Stimulated activated CD4-positive, alpha-beta T cell treated with anti-CD3 and anti-CD28 coated beads, Interleukin-1b, Interleukin-23, amount 100 ng/mL, for 48 hours (primary cell): ENCODE measurements at regions not wholly inside any gene's neighbourhood (a gene's known extent, or its start where the extent isn't known, plus 50 kb on each side); places are given as distances from the start of the nearest gene placed in this dataset.

Experiments used
- DNase-seq: peaks from one replicate; pipeline ENCODE4 v3.0.0-alpha.2; 2020

- DNase-seq = no peak
These were observed 66.4 kb upstream of the MAOA start for GRCh38 chrX:43589735-43590134.

GRCh38 chrX:43590150-43590549, 65.9 kb upstream of the MAOA start:
- DNase-seq = no peak

DNA sequence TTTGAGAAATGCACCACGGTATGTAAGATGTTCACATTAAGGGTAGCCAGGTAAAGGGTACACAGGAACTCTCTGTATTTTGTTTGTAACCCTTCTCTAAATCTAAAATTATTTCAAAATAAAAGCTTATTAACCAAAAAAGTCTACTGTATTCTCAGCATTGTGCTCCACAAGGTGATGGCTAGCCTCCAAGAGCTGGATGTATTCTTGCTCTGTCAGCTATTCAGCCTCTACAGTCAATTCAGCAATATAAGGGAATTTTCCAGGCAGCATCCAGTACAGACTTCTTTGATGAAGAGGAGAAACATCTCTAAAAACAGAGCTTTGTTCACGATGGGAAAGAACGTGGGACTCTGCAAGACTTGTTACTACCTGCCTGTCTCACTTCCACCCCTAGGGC, 63.5 kb upstream of the MAOA start:
- no peak for DNase-seq

GRCh38 chrX:43595931-43596330, 60.2 kb upstream of the MAOA start:
- no peak for DNase-seq

- no peak for DNase-seq
These were observed 51.3 kb upstream of the MAOA start for GRCh38 chrX:43604753-43605152.

DNA sequence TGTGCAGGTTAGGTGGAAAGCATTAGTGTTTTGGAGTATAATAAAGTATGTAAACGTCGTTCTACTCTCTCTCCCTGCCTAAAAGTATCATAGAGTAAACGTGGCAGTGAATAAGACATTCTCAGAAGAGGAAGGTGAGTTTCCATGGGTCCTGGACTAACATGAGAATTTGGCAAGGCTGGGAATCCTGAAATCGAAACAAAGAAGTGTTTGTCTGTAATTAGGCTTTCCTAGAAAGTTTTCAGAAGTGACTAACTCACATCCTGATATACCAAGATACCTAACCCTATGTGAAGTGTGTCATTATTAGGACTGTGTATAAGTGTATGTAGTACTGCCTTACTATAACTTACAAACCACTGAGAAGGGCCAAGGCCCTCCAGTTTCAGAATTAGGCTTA, 50.7 kb upstream of the MAOA start:
- DNase-seq = no peak
